ENCODE measurements at regions not wholly inside any gene's neighbourhood (a gene's known extent, or its start where the extent isn't known, plus 50 kb on each side); places are given as distances from the start of the nearest gene placed in this dataset.

- TF ChIP-seq CTCF (conservative IDR thresholded peaks at IDR 0.05) (no peak), ZFX (IDR thresholded peaks at IDR 0.05) (no peak)
Measured at GRCh38 chr3:177800561-177800960, 603.3 kb upstream of the TBL1XR1 start.

All from C4-2B (cell line).